Effector memory CD4-positive, alpha-beta T cell (primary cell): ENCODE measurements at regions not wholly inside any gene's neighbourhood (a gene's known extent, or its start where the extent isn't known, plus 50 kb on each side); places are given as distances from the start of the nearest gene placed in this dataset.

Experiments
- DNase-seq, 3 donors: peaks; one replicate each; pipeline ENCODE4 v3.0.0-alpha.2; 2020
- H3K27ac ChIP-seq: 2 replicates; pipeline ENCODE4 v1.7.0; 2013; ENCODE audit warnings: mild to moderate bottlenecking, low read length, moderate library complexity; ENCODE audit not compliant: insufficient read depth, poor library complexity, severe bottlenecking
- H3K27me3 ChIP-seq: replicated peaks from 2 replicates; pipeline ENCODE4 v1.7.0; 2013; ENCODE audit warnings: mild to moderate bottlenecking, low read length; ENCODE audit not compliant: insufficient read depth, control insufficient read depth, poor library complexity, severe bottlenecking
- H3K36me3 ChIP-seq: 2 replicates; pipeline ENCODE4 v1.7.0; 2013; ENCODE audit warnings: mild to moderate bottlenecking, low read length, moderate library complexity; ENCODE audit not compliant: control insufficient read depth, insufficient read depth
- H3K4me1 ChIP-seq: 2 replicates; pipeline ENCODE4 v1.7.0; 2013; ENCODE audit warnings: low read length, mild to moderate bottlenecking; ENCODE audit not compliant: control insufficient read depth, insufficient read depth, poor library complexity, severe bottlenecking
- H3K4me3 ChIP-seq: 2 replicates; pipeline ENCODE4 v1.7.0; 2013; ENCODE audit warnings: low read length, low read depth, mild to moderate bottlenecking; ENCODE audit not compliant: insufficient read depth, poor library complexity, severe bottlenecking
- H3K9me3 ChIP-seq: 2 replicates; pipeline ENCODE4 v1.7.0; 2013; ENCODE audit warnings: mild to moderate bottlenecking, low read length, moderate library complexity; ENCODE audit not compliant: control insufficient read depth

- Histone ChIP-seq H3K27me3 (no peaks in the 10 kb centered on the region), H3K27ac (no peak overlapping the region), H3K4me3 (no peak overlapping the region), H3K4me1 (no peaks in the 10 kb centered on the region), H3K36me3 (no peaks in the 10 kb centered on the region), H3K9me3 (no peaks in the 10 kb centered on the region)
- no peak for DNase-seq
Measured at GRCh38 chr10:123433539-123433938, 232.6 kb upstream of the GPR26 start.

GRCh38 chr10:123434435-123435039 lies 231.6 kb upstream of the GPR26 start:
- Histone ChIP-seq H3K36me3 (no peaks in the 10 kb centered on the region), H3K4me1 (no peaks in the 10 kb centered on the region), H3K27me3 (peaks cover 2% of the 10 kb centered on the region), H3K27ac (no peak overlapping the region), H3K4me3 (no peak overlapping the region), H3K9me3 (no peaks in the 10 kb centered on the region)
- DNase-seq = no peak

DNA sequence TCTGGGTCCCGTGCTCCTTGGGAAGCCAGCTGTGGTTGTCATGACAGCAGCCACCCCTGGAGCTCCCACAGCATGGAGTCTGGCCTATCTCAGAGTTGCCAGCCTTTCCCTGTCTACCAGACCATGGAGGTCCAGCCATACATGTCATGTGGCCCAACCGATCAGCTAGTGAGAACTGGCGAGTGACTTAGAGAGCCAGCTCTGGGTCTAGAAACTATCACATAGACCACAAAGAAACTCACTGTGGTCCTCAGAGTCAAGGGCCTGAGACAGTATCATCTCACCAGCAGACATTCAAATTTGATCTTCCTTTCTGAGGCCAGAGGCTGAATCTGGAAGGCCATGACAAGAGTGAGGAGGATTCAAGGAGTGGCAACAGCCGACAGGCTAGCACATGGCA lies 223.3 kb upstream of the GPR26 start:
- Histone ChIP-seq H3K27ac (no peak overlapping the region), H3K36me3 (no peaks in the 10 kb centered on the region), H3K9me3 (no peaks in the 10 kb centered on the region), H3K4me1 (no peaks in the 10 kb centered on the region), H3K27me3 (peaks cover 2% of the 10 kb centered on the region), H3K4me3 (no peak overlapping the region)
- DNase-seq = no peak

DNA sequence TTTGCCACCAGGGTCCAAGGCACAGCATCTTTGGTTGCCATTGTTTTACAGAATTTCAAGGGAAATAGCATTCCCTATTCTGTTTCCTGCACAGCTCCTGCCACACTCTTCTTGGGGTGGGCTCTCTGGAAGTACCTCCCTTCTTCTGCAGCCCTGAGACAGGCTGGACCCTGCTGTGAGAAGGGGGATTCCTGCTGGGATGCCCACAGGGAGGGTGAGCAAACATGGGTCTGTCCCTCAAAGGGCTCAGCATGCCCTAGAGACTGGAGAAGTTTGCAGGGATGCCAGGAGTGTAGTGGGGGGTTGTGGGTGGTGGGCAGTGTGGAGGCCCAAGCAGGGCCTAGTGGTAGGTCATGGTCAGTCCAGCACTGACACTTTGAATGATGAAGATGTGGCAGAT lies 222.2 kb upstream of the GPR26 start:
- Histone ChIP-seq H3K4me3 (no peak overlapping the region), H3K27me3 (peaks cover 2% of the 10 kb centered on the region), H3K4me1 (no peaks in the 10 kb centered on the region), H3K9me3 (no peaks in the 10 kb centered on the region), H3K36me3 (no peaks in the 10 kb centered on the region), H3K27ac (no peak overlapping the region)
- no peak for DNase-seq

GRCh38 chr10:123445261-123445775 lies 220.8 kb upstream of the GPR26 start:
- no peak overlapping the region for H3K4me3 ChIP-seq
- H3K36me3 ChIP-seq = no peaks in the 10 kb centered on the region
- DNase-seq = no peak
- H3K27me3 ChIP-seq = no peaks in the 10 kb centered on the region
- H3K4me1 ChIP-seq = no peaks in the 10 kb centered on the region
- H3K9me3 ChIP-seq = no peaks in the 10 kb centered on the region
- no peak overlapping the region for H3K27ac ChIP-seq

DNA sequence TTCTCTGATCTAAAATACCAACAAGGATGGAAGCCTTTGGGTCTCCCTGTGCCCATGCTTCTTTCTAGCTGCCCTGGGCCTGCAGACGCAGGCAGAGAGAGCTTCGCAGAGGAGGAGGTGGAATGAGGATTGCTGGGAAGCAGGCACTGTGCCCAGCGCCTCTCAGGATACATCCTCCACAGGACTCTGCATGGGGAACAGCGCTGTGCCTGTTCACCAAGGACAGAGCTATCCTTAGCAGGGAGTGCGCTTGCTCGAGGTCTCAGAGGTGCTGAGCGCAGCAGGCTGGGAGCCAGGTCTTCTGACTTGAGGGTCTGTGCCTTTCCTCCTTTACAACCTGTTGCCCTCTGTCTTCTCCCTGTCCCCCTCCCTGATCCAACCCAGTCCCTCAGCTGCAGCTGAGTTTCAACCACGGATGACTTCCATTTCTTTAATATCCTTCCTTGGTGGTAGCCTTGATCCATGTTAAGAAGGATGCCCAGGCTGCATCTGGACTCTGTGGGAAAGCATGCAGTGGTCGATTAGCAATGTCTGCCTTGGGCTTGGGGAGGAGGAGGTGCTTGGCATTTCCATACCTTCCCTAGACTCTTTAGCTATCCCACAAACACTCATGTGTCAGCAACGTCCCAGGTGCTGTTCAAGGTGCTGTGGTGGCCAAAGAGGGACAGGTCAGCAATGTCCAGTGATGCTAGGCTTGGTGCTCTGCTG lies 219.6 kb upstream of the GPR26 start:
- DNase-seq = no peak
- Histone ChIP-seq H3K9me3 (no peaks in the 10 kb centered on the region), H3K27ac (no peak overlapping the region), H3K4me1 (no peaks in the 10 kb centered on the region), H3K4me3 (no peak overlapping the region), H3K27me3 (no peaks in the 10 kb centered on the region), H3K36me3 (no peaks in the 10 kb centered on the region)

DNA sequence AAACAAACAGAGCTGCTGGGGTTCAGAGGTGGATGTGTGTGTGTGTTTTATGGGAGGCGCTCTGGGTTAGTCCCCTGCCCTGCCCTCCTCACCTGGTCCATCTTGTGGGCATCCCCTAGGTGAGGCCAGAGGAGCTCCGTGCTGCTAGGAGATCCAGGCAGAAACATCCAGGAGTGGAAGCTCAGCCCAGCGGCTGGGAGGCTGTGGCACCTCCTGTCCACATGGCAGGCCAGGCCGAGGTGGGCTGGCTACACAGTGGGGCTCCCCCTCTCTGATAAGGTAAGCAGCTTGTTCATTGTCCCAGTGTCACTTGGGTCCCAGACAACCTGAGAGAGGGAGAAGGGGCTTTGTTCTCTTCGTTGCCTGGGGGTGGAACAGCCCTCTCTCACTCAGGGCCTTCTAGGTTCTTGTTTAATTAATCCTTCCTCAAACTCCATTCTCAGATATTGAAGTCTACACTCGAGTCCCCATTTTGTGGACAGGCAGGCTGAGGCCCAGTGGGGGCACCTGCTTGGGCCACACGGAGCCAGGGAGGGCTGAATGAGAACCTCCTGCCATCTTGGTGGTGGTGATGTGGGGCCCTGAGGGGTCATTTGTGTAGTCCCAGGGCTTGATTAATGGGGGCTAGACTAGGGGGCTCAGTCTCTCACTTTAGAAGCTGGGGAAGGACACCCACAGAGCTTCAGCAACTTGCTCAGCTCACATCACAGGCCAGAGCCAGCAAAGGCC lies 216.8 kb upstream of the GPR26 start:
- Histone ChIP-seq H3K36me3 (no peaks in the 10 kb centered on the region), H3K27me3 (no peaks in the 10 kb centered on the region), H3K4me1 (no peaks in the 10 kb centered on the region), H3K4me3 (no peak overlapping the region), H3K9me3 (no peaks in the 10 kb centered on the region), H3K27ac (no peak overlapping the region)
- DNase-seq = no peak

- Histone ChIP-seq H3K27me3 (no peaks in the 10 kb centered on the region), H3K9me3 (no peaks in the 10 kb centered on the region), H3K4me3 (no peak overlapping the region), H3K36me3 (no peaks in the 10 kb centered on the region), H3K4me1 (no peaks in the 10 kb centered on the region), H3K27ac (no peak overlapping the region)
- no peak for DNase-seq
Measured at GRCh38 chr10:123450956-123451605, 215.1 kb upstream of the GPR26 start.

GRCh38 chr10:123451618-123452245 lies 214.4 kb upstream of the GPR26 start:
- Histone ChIP-seq H3K4me1 (no peaks in the 10 kb centered on the region), H3K27ac (no peak overlapping the region), H3K27me3 (no peaks in the 10 kb centered on the region), H3K9me3 (no peaks in the 10 kb centered on the region), H3K36me3 (no peaks in the 10 kb centered on the region), H3K4me3 (no peak overlapping the region)
- no peak for DNase-seq
